Endothelial cell of umbilical vein (primary cell): ENCODE measurements at regions not wholly inside any gene's neighbourhood (a gene's known extent, or its start where the extent isn't known, plus 50 kb on each side); places are given as distances from the start of the nearest gene placed in this dataset.
A peak's percentile ranks its signal among the peaks of the same experiment; 100 is the strongest.

Source experiments
- FOS ChIP-seq: IDR thresholded peaks from 2 replicates; pipeline ENCODE4 v1.6.1; 2011; ENCODE audit warnings: mild to moderate bottlenecking, low read length, moderate library complexity, borderline replicate concordance; ENCODE audit not compliant: insufficient read depth
- JUN ChIP-seq: IDR thresholded peaks from 2 replicates; pipeline ENCODE4 v1.6.1; 2011; ENCODE audit warnings: borderline replicate concordance, low read depth; ENCODE audit not compliant: insufficient read length, insufficient read depth
- TF ChIP-seq, protein P1 (sequence below), 2 donors: IDR thresholded peaks; 1 replicate in 1 of 2; 2 replicates in 1 of 2; pipeline ENCODE4 v1.5.1; 2011; ENCODE audit warnings: low read length in 2 of 2, mild to moderate bottlenecking in 2 of 2, moderate library complexity in 2 of 2, control low read depth in 1 of 2, inconsistent platforms in 1 of 2, low read depth in 1 of 2; ENCODE audit not compliant: insufficient read depth in 1 of 2; ENCODE audit errors: extremely low read depth in 1 of 2

DNA sequence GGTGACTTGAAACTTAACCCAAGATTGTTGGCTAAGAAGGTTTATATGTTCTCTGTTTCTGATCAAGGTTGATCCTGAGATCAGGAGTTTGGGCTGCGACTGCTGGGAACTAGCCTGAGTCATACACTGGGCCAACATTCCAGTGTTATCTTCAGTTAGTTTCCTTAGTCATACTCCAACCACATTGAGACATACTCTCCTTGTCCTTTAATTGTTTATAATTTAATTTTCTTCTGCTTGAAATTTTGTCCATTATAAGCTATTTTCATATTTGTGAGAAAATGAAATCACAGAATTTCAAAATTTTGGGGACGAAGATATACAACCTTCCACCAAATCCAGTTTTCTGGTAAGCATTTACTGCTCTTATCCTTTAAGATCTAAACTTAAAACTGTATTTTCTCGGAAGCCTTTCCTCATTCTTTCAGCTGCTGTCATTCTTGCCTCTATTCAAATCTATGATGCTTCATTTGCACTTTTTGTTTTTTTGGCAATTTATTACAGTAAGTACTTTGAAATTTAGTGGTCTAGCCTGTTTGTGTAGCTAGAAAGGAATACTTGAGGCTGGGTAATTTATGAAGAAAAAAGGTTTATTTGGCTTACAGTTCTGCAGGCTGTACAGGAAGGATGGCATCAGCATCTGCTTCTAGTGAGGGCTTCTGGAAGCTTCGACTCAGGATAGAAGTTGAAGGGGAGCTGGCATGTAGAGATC, 63.4 kb upstream of the POT1 start:
- peak; percentile 85 for TF ChIP-seq FOS
- TF ChIP-seq, protein P1, sequence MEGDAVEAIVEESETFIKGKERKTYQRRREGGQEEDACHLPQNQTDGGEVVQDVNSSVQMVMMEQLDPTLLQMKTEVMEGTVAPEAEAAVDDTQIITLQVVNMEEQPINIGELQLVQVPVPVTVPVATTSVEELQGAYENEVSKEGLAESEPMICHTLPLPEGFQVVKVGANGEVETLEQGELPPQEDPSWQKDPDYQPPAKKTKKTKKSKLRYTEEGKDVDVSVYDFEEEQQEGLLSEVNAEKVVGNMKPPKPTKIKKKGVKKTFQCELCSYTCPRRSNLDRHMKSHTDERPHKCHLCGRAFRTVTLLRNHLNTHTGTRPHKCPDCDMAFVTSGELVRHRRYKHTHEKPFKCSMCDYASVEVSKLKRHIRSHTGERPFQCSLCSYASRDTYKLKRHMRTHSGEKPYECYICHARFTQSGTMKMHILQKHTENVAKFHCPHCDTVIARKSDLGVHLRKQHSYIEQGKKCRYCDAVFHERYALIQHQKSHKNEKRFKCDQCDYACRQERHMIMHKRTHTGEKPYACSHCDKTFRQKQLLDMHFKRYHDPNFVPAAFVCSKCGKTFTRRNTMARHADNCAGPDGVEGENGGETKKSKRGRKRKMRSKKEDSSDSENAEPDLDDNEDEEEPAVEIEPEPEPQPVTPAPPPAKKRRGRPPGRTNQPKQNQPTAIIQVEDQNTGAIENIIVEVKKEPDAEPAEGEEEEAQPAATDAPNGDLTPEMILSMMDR (IDR thresholded peaks at IDR 0.05; ENCODE audit: extremely low read depth in 1 of 2, insufficient read depth in 1 of 2, low read depth in 1 of 2, low read length in 2 of 2): no peak
- peak; percentile 26 for TF ChIP-seq JUN
